Stimulated activated effector memory CD8-positive, alpha-beta T cell treated with anti-CD3 and anti-CD28 coated beads, Interleukin-12 subunit alpha, Interleukin-12 subunit beta, amount 100 ng/mL, for 72 hours (primary cell): ENCODE measurements at regions not wholly inside any gene's neighbourhood (a gene's known extent, or its start where the extent isn't known, plus 50 kb on each side); places are given as distances from the start of the nearest gene placed in this dataset.

ENCODE experiments used
- ATAC-seq: fragments of 150-1000 bp; cut with Tn5 transposase; 2 replicates; pipeline ENCODE4 v1.10.0; 2021
- DNase-seq, 2 donors: peaks; one replicate each; pipeline ENCODE4 v3.0.0; 2021 to 2022; ENCODE audit warnings: low spot score in 2 of 2
- H3K27ac Mint-ChIP-seq: one replicate; pipeline ENCODE4 v1.8.0; 2022; ENCODE audit warnings: mild to moderate bottlenecking, mixed read lengths
- H3K36me3 Mint-ChIP-seq: one replicate; pipeline ENCODE4 v1.8.0; 2022; ENCODE audit warnings: mild to moderate bottlenecking, mixed read lengths
- H3K4me1 Mint-ChIP-seq: one replicate; pipeline ENCODE4 v1.8.0; 2022; ENCODE audit warnings: mixed read lengths
- H3K4me3 Mint-ChIP-seq: one replicate; pipeline ENCODE4 v1.8.0; 2022; ENCODE audit warnings: mild to moderate bottlenecking, mixed read lengths
- H3K9me3 Mint-ChIP-seq: one replicate; pipeline ENCODE4 v1.8.0; 2022; ENCODE audit warnings: mixed read lengths

DNA sequence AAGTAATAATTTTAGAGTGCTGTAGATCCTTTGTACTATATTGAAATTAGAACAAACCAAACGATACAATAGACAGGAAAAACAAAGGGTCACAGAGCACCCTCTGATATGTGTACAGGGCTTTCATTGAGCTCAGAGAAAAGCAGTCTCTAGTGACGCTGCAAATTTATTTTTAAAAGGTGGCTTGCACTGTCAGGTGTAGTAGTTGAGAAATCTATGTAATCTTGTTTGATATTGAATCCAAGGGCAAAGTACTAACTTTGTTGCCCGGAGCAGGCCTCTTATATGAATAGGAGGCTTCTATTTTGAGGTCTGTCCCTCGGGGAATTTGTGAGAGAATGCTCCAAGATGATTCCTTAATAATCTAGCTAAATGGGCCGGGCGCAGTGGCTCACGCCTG is 1755.5 kb downstream of the PCDH7 start:
- H3K27ac Mint-ChIP-seq, result no peak overlapping the region
- no peaks in the 10 kb centered on the region for H3K4me1 Mint-ChIP-seq
- DNase-seq (no peak), ATAC-seq (no peak)
- peaks cover 14% of the 10 kb centered on the region for H3K9me3 Mint-ChIP-seq
- no peak overlapping the region for H3K4me3 Mint-ChIP-seq
- no peaks in the 10 kb centered on the region for H3K36me3 Mint-ChIP-seq

DNA sequence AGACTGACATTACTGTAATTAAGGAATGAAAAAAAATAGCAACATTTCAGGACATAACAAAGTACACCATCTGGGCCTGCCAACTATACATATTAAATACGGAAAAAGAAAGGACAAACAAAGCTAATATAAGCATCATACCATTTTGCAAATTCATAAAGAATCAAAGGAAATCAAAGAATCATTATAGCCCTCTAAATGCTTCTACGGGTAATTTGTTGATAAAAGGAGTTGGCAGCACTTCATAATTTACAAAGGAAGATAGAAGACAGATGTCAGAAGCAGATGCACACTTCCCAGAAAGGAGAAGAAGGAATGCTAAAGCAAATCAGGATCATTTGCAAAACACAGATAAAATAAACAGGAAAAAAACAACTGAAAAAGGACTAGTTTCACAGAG is 1757.3 kb downstream of the PCDH7 start:
- no peak overlapping the region for H3K27ac Mint-ChIP-seq
- H3K9me3 Mint-ChIP-seq, result peaks cover 14% of the 10 kb centered on the region
- H3K36me3 Mint-ChIP-seq, result no peaks in the 10 kb centered on the region
- H3K4me1 Mint-ChIP-seq, result no peaks in the 10 kb centered on the region
- no peak for DNase-seq
- ATAC-seq, result no peak
- H3K4me3 Mint-ChIP-seq, result no peak overlapping the region

DNA sequence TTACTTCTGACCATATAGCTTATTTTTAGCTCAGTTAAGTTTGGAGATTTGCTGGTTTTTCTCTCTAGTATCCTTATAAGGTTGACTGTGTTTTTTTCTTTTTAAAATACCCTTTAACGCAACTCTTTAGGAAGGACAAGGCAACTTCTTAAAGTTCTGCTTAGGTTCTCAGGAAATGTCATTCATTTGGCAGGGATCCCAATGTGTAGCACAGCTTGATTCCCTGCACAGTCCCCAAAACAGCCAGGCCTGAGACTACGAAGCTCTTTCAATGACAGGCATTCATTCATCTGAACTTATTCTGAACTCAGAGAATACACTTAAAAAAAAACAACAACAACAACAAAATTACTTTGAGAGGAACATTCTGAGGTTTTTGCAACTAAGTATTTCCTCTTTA is 1765.8 kb downstream of the PCDH7 start:
- Mint-ChIP-seq H3K9me3 (peaks cover 12% of the 10 kb centered on the region), H3K4me1 (no peaks in the 10 kb centered on the region), H3K36me3 (no peaks in the 10 kb centered on the region), H3K4me3 (no peak overlapping the region), H3K27ac (no peak overlapping the region)
- no peak for ATAC-seq
- DNase-seq, result no peak

DNA sequence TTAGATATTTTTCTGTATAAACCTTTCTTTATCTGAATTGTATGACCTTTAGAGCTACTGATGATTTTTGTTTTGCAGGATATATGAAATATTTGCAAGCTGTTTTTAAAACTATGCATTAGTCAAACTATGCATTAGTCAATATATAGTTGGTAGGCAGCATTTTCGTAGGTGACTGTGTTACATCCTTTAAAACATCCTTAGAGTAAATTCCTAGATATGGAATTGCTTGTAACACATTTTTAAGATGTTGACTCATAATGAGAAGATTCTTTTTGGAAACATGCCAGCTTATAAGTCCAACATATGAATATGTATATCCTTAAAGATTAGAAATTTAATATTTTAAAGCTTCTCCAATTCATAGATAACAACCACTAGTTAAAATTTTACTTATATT is 1768.5 kb downstream of the PCDH7 start:
- Mint-ChIP-seq H3K4me1 (no peaks in the 10 kb centered on the region), H3K36me3 (no peaks in the 10 kb centered on the region), H3K9me3 (peaks cover 14% of the 10 kb centered on the region), H3K27ac (no peak overlapping the region), H3K4me3 (no peak overlapping the region)
- DNase-seq (no peak), ATAC-seq (no peak)

DNA sequence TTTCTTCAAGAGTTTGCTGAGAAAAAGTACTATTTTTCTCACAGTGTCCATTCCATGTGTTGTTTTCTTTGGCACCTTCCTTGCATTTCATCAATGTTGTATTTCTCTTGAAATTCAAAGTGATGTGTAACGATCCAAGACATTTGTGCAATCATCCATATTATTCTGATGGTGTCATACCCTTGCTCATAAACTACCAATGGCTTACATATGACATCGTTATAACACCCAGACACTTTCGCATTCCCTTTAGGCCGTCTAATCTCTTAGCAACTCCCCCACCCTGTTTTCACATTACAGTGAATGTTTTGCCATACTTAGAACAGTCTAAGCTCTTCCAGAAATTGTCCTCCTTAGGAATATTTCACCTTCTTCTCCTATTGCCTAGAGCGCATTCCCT is 1779.0 kb downstream of the PCDH7 start:
- no peaks in the 10 kb centered on the region for H3K36me3 Mint-ChIP-seq
- no peak overlapping the region for H3K4me3 Mint-ChIP-seq
- H3K27ac Mint-ChIP-seq, result no peak overlapping the region
- ATAC-seq (no peak), DNase-seq (no peak)
- no peaks in the 10 kb centered on the region for H3K4me1 Mint-ChIP-seq
- H3K9me3 Mint-ChIP-seq, result peaks cover 11% of the 10 kb centered on the region

DNA sequence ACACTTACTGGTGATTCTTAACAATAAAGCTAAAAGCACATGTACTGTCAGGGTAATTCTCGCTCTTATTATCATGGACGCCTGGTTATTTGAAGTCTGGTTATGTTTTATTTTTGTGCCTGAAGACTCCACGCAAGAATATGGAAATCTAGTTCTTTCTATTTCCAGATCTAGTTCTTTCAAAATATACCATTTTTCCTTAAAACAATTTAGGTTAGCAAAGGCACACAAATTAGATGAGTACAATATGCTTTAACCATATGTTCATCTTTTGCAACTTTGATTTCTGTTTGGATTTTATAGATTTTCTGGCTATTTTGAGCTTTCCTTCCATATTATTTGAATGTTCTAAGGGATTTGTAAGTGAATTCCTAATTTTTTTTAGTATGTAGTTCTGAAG is 1783.1 kb downstream of the PCDH7 start:
- no peak for ATAC-seq
- H3K27ac Mint-ChIP-seq, result no peak overlapping the region

DNA sequence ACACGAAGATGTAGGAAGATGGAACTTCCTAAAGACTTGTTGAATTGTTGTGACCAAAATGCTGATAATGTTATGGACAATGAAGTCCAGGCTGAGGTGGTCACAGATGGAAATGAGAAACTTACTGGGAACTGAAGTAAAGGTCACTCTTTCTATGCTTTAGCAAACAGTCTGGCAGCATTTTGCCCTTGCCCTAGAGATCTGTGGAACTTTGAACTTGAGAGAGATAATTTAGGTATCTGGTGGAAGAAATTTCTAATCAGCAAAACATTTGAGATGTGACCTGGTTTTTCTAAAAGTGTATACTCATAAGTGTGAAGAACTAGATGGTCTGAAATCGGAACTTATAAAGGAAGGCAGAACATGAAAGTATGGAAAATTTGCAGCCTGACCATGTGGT is 1785.9 kb downstream of the PCDH7 start:
- Mint-ChIP-seq H3K36me3 (no peaks in the 10 kb centered on the region), H3K4me3 (no peak overlapping the region), H3K4me1 (no peaks in the 10 kb centered on the region), H3K9me3 (peaks cover 11% of the 10 kb centered on the region), H3K27ac (no peak overlapping the region)
- DNase-seq (no peak), ATAC-seq (no peak)

More for the DNA sequence above, 1783.1 kb downstream of the PCDH7 start:
- no peak for DNase-seq
- Mint-ChIP-seq H3K4me1 (no peaks in the 10 kb centered on the region), H3K9me3 (peaks cover 19% of the 10 kb centered on the region), H3K36me3 (no peaks in the 10 kb centered on the region), H3K4me3 (no peak overlapping the region)

DNA sequence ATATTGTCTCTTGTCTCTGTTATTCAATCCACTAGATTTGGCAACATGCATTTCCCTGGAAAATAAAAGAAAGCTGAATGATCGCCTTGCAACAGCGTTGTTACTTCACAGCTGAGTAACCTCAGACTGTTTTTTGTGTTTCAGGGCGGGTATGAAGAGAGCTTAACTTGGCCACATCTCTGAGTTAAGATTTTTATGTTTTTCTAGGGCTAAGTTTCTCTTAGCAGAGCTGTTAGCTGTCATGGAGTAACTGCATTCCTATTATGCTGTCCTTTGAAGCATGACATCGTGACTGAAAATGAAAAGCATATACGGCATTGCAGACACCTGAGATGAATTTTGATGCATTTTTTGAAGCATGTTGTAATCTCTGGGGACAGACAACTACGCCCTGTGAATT is 1798.9 kb downstream of the PCDH7 start:
- ATAC-seq, result no peak
- Mint-ChIP-seq H3K9me3 (peaks cover 4% of the 10 kb centered on the region), H3K27ac (no peak overlapping the region), H3K4me1 (no peaks in the 10 kb centered on the region), H3K4me3 (no peak overlapping the region), H3K36me3 (no peaks in the 10 kb centered on the region)
- DNase-seq, result no peak

DNA sequence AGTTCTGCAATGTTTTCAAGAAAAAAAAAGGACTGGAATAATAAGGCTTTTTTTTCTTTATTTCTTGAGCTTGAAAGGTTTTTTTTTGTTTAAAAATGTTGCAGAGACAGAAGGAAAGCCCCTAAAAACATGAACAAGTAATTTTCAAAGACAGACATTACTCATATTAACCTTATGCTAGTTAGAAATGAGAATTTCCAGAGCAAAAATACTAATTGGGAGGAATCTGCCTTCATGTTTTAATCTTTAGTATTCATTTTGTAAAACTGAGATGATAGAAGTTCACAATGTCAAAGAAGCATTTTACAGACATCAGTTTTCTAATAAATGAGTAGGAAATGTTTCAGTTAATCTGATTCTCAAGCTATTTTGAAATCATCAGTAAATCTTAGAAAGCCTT is 1805.3 kb downstream of the PCDH7 start:
- ATAC-seq (no peak), DNase-seq (no peak)
- Mint-ChIP-seq H3K9me3 (peaks cover 4% of the 10 kb centered on the region), H3K4me1 (no peaks in the 10 kb centered on the region), H3K27ac (no peak overlapping the region), H3K36me3 (no peaks in the 10 kb centered on the region), H3K4me3 (no peak overlapping the region)

DNA sequence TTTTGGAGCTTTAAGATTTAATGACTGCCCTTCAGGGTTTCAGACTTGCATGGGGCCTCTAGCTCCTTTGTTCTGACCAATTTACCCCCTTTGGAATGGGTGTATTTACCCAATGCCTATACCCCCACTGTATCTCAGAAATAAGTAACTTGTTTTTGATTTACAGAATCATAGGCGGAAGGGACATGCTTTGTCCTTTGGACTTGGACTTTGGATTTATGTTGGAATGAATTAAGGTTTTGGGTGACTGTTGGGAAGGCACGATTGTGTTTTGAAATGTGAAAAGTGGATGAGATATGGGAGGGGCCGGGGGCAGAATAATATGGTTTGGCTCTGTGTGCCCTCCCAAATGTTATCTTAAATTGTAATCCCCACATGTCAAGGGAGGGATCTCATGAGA is 1824.7 kb downstream of the PCDH7 start:
- H3K36me3 Mint-ChIP-seq, result no peaks in the 10 kb centered on the region
- no peaks in the 10 kb centered on the region for H3K4me1 Mint-ChIP-seq
- H3K4me3 Mint-ChIP-seq, result no peak overlapping the region
- ATAC-seq (no peak), DNase-seq (no peak)
- H3K9me3 Mint-ChIP-seq, result peaks cover 7% of the 10 kb centered on the region
- H3K27ac Mint-ChIP-seq, result no peak overlapping the region

DNA sequence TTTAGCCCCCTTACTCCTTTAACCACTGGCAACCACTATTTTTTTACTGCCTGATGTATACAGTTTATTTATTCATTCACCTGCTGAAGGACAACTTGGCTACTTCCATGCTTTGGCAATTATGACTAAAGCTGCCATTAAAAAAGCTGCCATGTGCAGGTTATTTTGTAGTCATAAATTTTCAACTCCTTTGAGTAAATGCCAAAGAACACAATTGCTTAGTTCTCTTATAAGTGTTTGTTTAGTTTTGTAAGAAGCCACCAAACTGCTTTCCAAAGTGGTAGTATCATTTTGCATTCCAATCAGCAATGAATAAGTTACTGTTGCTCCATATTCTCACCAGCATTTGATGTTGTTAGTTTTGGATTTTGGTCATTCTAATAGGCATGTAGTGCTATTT is 1831.8 kb downstream of the PCDH7 start:
- no peak for DNase-seq
- no peak for ATAC-seq
- H3K4me1 Mint-ChIP-seq, result no peaks in the 10 kb centered on the region

DNA sequence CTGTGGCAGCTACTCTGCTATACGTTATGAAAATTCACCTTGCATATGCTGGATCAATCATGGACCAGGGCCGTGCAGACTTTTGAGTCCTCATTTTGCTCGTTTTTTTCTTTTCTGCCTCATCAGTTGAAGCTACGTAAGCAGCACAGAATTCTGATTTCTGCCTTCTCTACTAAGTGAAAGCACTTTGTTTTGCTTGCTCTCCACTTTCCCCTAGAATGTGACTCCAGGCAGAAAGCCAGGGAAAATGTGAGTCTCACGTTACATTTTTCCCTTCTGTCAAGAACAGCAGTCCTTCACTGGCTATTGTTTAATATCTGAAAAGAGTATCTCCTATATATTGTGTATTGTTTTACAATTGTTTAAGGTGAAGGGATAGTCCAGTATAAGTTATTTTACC is 1840.1 kb downstream of the PCDH7 start:
- ATAC-seq (no peak), DNase-seq (no peak)
- H3K4me3 Mint-ChIP-seq, result no peak overlapping the region
- peaks cover 8% of the 10 kb centered on the region for H3K9me3 Mint-ChIP-seq
- H3K36me3 Mint-ChIP-seq, result no peaks in the 10 kb centered on the region
- no peaks in the 10 kb centered on the region for H3K4me1 Mint-ChIP-seq
- no peak overlapping the region for H3K27ac Mint-ChIP-seq

More for the DNA sequence above, 1831.8 kb downstream of the PCDH7 start:
- Mint-ChIP-seq H3K4me3 (no peak overlapping the region), H3K27ac (no peak overlapping the region), H3K36me3 (no peaks in the 10 kb centered on the region), H3K9me3 (peaks cover 10% of the 10 kb centered on the region)

DNA sequence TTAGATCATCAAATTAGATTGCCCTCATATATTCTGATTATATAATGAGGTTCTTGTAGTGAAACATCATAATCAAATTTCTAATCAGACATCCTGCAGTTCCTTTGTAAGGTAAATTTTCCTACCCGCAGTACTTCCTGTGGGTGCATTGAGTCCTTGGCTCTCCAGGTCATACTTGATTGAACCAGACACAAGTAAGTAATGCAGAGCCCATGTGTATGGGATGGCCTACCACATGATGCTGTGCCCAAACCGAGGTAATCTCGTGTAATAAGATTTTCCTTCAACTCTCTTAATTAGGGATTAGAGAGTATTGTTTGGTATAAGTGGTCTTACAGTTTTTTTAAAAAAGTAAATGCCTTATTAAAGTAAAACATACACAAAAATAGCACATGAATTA is 1841.8 kb downstream of the PCDH7 start:
- H3K4me1 Mint-ChIP-seq, result no peaks in the 10 kb centered on the region
- no peaks in the 10 kb centered on the region for H3K36me3 Mint-ChIP-seq
- no peak overlapping the region for H3K4me3 Mint-ChIP-seq
- H3K9me3 Mint-ChIP-seq, result peaks cover 13% of the 10 kb centered on the region
- no peak for ATAC-seq
- DNase-seq, result no peak
- no peak overlapping the region for H3K27ac Mint-ChIP-seq

DNA sequence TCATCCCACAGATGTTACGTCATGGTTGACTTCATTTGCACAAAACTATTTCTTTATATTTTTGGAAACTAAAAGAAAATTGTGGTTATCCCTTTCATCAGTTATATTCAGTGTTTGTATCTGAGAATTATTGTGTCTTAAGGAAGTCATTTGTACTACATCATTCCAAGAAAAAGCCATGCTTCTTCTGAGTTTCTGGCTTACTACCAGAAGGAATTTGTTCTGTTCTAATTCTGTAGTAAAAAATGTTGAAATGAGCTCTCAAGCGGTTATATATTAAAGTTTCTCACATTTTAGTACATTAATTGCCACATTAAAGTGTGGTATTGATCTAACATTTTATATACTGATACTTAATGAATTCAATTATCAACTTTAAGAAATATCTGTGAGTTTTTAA is 1844.5 kb downstream of the PCDH7 start:
- H3K27ac Mint-ChIP-seq, result no peak overlapping the region
- no peak overlapping the region for H3K4me3 Mint-ChIP-seq
- no peak for ATAC-seq
- no peaks in the 10 kb centered on the region for H3K4me1 Mint-ChIP-seq
- no peaks in the 10 kb centered on the region for H3K36me3 Mint-ChIP-seq
- DNase-seq, result no peak
- peaks cover 13% of the 10 kb centered on the region for H3K9me3 Mint-ChIP-seq

DNA sequence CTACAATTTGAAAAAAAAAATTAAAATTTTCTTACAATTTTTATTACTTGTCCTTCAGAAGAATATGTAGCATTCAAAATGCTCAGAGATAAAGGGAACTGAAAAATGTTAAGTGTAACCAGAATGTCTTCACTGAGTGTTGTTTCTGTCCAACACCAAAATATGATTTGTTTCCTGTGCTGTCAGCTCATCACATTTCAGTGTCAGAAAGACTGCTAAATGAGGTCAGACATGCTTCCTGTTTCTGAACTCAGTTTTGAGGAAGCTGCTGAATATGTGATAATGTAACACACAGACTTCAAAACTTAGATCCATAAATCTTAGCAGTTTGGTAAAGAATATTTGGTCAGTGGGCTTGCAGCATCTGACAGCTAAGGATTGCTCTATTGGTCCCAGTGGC is 1849.7 kb downstream of the PCDH7 start:
- Mint-ChIP-seq H3K9me3 (peaks cover 20% of the 10 kb centered on the region), H3K27ac (no peak overlapping the region), H3K4me3 (no peak overlapping the region), H3K4me1 (no peaks in the 10 kb centered on the region), H3K36me3 (no peaks in the 10 kb centered on the region)
- DNase-seq, result no peak
- ATAC-seq, result no peak

DNA sequence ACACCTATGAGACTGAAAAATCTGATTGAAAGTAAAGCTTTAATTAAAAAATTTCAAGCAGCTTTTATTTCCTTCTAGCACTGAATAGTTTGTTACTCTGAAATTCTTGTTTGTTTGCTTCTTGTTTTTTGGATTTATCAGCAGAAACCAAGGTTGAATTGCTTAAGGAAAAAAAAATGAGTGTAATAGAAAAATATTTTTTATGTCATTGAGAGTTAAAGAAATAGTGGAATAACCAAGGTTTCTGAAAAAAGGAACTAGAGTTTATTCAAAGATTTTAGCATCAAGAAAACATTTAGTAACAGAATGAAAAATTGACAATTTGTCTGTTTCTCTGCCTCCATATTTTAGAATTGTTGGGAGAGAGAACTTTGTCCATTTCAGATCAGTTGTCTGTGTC is 1852.2 kb downstream of the PCDH7 start:
- ATAC-seq (no peak), DNase-seq (no peak)
- no peak overlapping the region for H3K4me3 Mint-ChIP-seq
- H3K27ac Mint-ChIP-seq, result no peak overlapping the region
- H3K4me1 Mint-ChIP-seq, result no peaks in the 10 kb centered on the region
- no peaks in the 10 kb centered on the region for H3K36me3 Mint-ChIP-seq
- H3K9me3 Mint-ChIP-seq, result peaks cover 16% of the 10 kb centered on the region

DNA sequence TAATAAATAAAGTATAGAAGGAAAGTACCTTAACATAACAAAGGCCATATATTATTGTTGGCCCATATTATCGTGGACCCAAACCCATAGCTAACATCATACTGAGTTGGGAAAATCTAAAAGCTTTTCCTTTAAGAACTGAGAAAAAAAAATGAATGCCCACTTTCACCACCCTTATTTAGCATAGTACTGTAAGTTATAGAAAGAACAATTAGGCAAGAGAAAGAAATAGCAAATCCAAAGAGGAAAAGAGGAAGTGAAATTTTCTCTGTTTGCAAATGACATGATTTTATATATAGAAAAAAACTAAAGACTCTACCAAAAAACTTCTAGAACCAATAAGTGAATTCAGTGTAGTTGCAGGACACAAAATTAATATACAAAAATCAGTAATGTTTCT is 1854.6 kb downstream of the PCDH7 start:
- Mint-ChIP-seq H3K36me3 (no peaks in the 10 kb centered on the region), H3K27ac (no peak overlapping the region), H3K4me3 (no peak overlapping the region), H3K9me3 (peaks cover 21% of the 10 kb centered on the region), H3K4me1 (no peaks in the 10 kb centered on the region)
- DNase-seq, result no peak
- no peak for ATAC-seq
